ENCODE measurements at regions not wholly inside any gene's neighbourhood (a gene's known extent, or its start where the extent isn't known, plus 50 kb on each side); places are given as distances from the start of the nearest gene placed in this dataset.

DNA sequence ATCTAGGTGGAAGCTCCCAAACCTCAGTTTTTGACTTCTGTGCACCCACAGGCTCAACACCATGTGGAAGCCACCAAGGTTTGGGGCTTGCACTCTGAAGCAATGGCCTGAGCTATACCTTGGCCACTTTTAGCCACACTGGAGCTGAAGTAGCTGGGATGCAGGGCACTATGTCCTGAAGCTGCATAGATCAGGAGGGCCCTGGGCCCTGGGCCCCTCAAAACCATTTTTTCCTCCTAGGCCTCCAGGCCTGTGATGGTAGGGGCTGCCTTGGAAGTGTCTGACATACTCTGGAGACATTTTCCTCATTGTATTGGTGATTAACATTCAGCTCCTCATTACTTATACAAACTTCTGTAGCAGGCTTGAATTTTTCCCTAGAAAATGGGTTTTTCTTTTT lies 273.7 kb downstream of the FGF9 start:
- ATAC-seq (no peak), DNase-seq (no peak), FAIRE-seq (no peak)
- Histone ChIP-seq H3K27me3 (no peaks in the 10 kb centered on the region), H3K9me3 (no peaks in the 10 kb centered on the region), H3K27ac (no peak overlapping the region), H3K4me1 (no peaks in the 10 kb centered on the region), H3K4me3 (no peak overlapping the region), H3K36me3 (no peaks in the 10 kb centered on the region)
- TF ChIP-seq, protein P1, sequence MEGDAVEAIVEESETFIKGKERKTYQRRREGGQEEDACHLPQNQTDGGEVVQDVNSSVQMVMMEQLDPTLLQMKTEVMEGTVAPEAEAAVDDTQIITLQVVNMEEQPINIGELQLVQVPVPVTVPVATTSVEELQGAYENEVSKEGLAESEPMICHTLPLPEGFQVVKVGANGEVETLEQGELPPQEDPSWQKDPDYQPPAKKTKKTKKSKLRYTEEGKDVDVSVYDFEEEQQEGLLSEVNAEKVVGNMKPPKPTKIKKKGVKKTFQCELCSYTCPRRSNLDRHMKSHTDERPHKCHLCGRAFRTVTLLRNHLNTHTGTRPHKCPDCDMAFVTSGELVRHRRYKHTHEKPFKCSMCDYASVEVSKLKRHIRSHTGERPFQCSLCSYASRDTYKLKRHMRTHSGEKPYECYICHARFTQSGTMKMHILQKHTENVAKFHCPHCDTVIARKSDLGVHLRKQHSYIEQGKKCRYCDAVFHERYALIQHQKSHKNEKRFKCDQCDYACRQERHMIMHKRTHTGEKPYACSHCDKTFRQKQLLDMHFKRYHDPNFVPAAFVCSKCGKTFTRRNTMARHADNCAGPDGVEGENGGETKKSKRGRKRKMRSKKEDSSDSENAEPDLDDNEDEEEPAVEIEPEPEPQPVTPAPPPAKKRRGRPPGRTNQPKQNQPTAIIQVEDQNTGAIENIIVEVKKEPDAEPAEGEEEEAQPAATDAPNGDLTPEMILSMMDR (IDR thresholded peaks at IDR 0.05) = no peak
- intact Hi-C loops (cut with DNase I) = no loop called here

DNA sequence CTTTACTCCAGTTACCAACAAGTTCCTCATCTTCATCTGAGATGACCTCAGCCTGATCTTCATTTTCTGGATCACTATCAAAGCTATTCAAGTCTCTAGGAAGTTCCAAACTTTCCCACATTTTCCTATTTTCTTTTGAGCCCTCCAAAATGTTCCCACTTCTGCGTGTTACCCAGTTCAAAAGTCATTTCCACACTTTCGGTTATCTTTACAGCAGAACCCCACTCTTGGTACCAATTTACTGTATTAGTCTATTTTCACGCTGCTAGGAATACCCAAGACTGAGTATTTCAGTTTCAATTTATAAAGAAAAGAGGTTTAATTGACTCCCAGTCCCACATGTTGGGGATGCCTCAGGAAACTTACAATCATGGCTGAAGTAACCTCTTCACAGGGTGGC lies 274.3 kb downstream of the FGF9 start:
- no peaks in the 10 kb centered on the region for H3K27me3 ChIP-seq
- TF ChIP-seq, protein P1 (IDR thresholded peaks at IDR 0.05) = no peak
- intact Hi-C loops (cut with DNase I) = no loop called here
- no peak overlapping the region for H3K4me3 ChIP-seq
- no peaks in the 10 kb centered on the region for H3K4me1 ChIP-seq
- no peak for ATAC-seq
- no peak for DNase-seq
- no peak overlapping the region for H3K27ac ChIP-seq
- FAIRE-seq = no peak
- no peaks in the 10 kb centered on the region for H3K36me3 ChIP-seq
- 77 to 85% methylated on average over 3 of the region's 3 CpGs for WGBS, 2 donors
- H3K9me3 ChIP-seq = no peaks in the 10 kb centered on the region

DNA sequence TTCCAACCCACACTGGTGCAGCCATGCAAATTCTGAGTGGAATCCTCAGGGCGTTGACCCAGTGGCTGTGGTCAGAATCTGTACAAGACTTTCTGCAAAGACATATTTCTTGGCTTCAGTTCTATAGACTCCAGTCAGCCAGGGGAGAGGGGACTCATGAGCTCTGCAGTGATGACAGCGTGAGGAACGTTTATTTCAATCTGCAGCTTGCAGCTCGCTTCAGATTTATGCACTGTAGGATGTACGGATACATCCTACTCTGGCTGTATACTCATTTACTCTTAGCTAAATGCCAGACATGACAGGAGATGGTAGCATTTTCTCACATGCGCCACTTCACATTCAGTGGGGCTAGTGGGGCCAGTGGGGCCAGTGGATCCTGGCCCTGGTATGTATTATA lies 276.1 kb downstream of the FGF9 start:
- Histone ChIP-seq H3K27ac (no peak overlapping the region), H3K9me3 (no peaks in the 10 kb centered on the region), H3K4me1 (no peaks in the 10 kb centered on the region), H3K4me3 (no peak overlapping the region), H3K36me3 (no peaks in the 10 kb centered on the region), H3K27me3 (no peaks in the 10 kb centered on the region)
- intact Hi-C loops (cut with DNase I) = no loop called here
- no peak for ATAC-seq
- TF ChIP-seq, protein P1 (IDR thresholded peaks at IDR 0.05) = no peak
- WGBS, 2 donors = 81 to 86% methylated on average over 6 of the region's 6 CpGs
- DNase-seq = no peak
- FAIRE-seq = no peak

DNA sequence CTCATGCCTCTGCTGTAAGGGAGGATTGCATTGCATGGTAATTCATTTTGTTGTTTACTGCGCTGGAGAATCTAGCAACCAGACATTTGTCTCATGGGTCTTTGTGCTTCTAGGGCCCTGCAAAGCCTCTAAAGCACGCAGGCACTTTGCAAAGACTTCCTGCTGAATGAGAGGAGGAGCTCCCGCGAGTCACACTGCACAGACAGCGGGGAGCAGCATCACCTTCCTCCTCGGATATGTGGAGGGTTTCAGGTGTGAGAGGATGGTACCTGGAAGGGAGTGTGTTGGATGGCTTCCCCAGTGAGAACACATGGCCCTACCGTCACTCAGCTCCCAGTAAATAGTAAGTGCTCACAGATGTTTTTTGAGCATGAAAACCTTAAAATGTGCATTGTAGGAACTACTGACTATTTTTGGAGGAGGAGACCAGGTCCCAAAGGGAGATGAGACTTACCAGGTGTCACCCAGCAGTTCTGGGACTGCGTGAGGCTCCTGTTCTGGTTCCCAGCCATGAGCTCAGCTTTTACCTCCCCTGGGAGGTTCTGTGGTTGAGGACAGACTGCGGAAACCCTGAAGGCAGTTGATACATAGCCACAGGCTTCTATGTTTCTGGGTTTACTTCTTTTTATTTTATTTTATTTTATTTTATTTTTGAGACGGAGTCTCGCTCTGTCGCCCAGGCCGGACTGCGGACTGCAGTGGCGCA lies 278.0 kb downstream of the FGF9 start:
- no peaks in the 10 kb centered on the region for H3K9me3 ChIP-seq
- no peak for FAIRE-seq
- no peak overlapping the region for H3K4me3 ChIP-seq
- DNase-seq = no peak
- intact Hi-C loops (cut with DNase I) = no loop called here
- no peak overlapping the region for H3K27ac ChIP-seq
- no peaks in the 10 kb centered on the region for H3K27me3 ChIP-seq
- H3K4me1 ChIP-seq = no peaks in the 10 kb centered on the region
- ATAC-seq = no peak
- H3K36me3 ChIP-seq = no peaks in the 10 kb centered on the region
- TF ChIP-seq, protein P1 (IDR thresholded peaks at IDR 0.05) = no peak
- 69 to 71% methylated on average over 9 to 15 of the region's 15 CpGs for WGBS, 2 donors

DNA sequence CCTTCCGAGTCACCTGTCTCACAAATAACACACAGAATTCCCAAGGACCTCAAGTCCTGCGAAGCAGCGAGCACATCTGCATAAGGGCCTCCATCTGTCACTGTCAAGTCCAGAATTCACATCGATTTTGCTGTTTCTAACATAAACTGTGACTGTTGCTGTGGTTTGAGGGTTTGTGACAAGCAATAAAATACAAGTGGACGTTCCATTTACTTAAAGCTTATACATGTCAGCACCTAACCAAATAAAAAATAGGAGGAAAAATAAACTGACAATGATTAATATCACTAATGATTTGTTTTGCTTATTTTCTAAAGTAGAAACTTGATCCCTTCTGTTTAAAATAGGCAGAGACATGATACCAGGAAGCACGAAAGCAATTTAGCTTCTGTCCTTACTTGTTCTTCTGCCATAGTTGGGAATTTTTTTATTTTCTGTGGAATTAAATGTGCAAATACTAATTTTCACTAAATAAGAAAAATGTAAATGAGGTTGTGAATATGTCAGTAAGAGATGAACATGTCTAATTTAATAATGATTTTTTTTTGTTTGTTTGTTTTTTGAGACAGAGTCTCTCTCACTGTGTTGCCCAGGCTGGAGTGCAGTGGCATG lies 279.1 kb downstream of the FGF9 start:
- DNase-seq = no peak
- no peak for FAIRE-seq
- TF ChIP-seq, protein P1 (IDR thresholded peaks at IDR 0.05) = no peak
- intact Hi-C loops (cut with DNase I) = no loop called here
- WGBS, 2 donors = 18 to 20% methylated on average over 6 of the region's 6 CpGs
- Histone ChIP-seq H3K27me3 (no peaks in the 10 kb centered on the region), H3K36me3 (no peaks in the 10 kb centered on the region), H3K9me3 (no peaks in the 10 kb centered on the region), H3K4me3 (no peak overlapping the region), H3K4me1 (no peaks in the 10 kb centered on the region), H3K27ac (no peak overlapping the region)
- no peak for ATAC-seq
